ENCODE measurements at regions not wholly inside any gene's neighbourhood (a gene's known extent, or its start where the extent isn't known, plus 50 kb on each side); places are given as distances from the start of the nearest gene placed in this dataset.

DNA sequence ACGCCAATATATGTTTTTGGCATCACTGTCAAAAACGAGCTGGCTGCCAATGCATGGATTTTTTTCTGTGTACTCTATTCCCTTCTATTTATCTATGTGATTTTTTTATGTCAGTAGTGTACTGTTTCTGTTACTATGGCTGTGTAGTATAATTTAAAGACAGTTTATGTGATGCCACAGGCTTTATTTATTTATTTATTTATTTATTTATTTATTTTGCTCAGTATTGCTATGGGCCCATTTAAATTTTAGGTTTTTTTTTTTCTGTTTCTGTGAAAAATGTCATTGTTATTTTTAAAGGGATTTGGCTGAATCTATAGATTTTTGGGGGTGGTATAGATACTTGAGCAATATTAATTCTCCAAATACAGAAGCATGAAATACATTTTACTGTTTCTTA, 338.4 kb upstream of the POU3F4 start:
- Histone ChIP-seq H3K36me3 (no peaks in the 10 kb centered on the region), H3K27me3 (no peaks in the 10 kb centered on the region), H3K4me1 (no peaks in the 10 kb centered on the region), H3K4me3 (no peak overlapping the region), H3K9me3 (no peaks in the 10 kb centered on the region), H3K27ac (no peak overlapping the region)
- TF ChIP-seq, protein P1, sequence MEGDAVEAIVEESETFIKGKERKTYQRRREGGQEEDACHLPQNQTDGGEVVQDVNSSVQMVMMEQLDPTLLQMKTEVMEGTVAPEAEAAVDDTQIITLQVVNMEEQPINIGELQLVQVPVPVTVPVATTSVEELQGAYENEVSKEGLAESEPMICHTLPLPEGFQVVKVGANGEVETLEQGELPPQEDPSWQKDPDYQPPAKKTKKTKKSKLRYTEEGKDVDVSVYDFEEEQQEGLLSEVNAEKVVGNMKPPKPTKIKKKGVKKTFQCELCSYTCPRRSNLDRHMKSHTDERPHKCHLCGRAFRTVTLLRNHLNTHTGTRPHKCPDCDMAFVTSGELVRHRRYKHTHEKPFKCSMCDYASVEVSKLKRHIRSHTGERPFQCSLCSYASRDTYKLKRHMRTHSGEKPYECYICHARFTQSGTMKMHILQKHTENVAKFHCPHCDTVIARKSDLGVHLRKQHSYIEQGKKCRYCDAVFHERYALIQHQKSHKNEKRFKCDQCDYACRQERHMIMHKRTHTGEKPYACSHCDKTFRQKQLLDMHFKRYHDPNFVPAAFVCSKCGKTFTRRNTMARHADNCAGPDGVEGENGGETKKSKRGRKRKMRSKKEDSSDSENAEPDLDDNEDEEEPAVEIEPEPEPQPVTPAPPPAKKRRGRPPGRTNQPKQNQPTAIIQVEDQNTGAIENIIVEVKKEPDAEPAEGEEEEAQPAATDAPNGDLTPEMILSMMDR (IDR thresholded peaks at IDR 0.05), result no peak
- intact Hi-C loops (cut with DNase I), result no loop called here
- no peak for ATAC-seq
- DNase-seq, result no peak

DNA sequence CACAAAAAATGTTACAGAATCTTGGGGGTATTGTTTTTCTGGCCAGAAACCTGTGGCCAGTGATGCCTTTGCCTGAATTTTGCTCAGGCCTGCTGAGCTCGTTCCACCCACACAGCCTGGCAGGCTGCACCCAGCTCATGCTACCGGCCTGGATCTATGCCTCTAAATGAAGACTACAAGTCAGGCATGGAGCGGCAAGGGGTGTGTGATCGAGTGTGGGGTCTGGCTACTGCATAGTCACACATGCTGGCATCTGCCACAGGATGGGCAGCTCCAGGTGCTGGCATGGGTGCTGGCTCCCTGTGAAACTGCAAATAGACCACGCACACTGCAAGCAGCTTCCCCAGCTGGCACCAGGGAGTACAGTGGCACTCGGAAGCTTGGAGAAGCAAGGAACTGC, 323.1 kb upstream of the POU3F4 start:
- Histone ChIP-seq H3K36me3 (no peaks in the 10 kb centered on the region), H3K9me3 (no peaks in the 10 kb centered on the region), H3K27ac (no peak overlapping the region), H3K4me3 (no peak overlapping the region), H3K4me1 (no peaks in the 10 kb centered on the region), H3K27me3 (no peaks in the 10 kb centered on the region)
- intact Hi-C loops (cut with DNase I), result no loop called here
- ATAC-seq, result no peak
- TF ChIP-seq, protein P1 (IDR thresholded peaks at IDR 0.05), result no peak
- no peak for DNase-seq

DNA sequence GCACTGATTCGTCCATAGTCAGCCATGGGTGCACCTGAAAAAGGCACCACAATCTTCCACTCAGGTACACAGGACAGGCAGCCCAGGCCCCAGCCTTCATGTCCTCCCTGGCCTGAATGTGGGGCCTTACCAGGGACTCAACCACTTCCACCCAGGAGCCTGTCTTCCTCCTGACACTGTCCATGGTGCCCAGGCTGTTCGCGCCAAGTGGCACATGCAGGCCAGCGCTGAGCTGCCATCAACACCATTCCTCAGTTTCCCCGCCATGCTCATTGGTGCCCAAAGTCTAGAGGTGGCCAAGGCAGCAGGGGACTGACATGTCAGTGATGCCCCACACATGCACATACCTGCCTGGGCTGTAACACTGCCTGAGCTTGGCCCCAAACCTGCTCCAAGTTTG, 322.2 kb upstream of the POU3F4 start:
- TF ChIP-seq, protein P1 (IDR thresholded peaks at IDR 0.05), result no peak
- Histone ChIP-seq H3K36me3 (no peaks in the 10 kb centered on the region), H3K9me3 (no peaks in the 10 kb centered on the region), H3K27ac (no peak overlapping the region), H3K27me3 (no peaks in the 10 kb centered on the region), H3K4me1 (no peaks in the 10 kb centered on the region), H3K4me3 (no peak overlapping the region)
- DNase-seq, result no peak
- no peak for ATAC-seq
- intact Hi-C loops (cut with DNase I), result no loop called here

DNA sequence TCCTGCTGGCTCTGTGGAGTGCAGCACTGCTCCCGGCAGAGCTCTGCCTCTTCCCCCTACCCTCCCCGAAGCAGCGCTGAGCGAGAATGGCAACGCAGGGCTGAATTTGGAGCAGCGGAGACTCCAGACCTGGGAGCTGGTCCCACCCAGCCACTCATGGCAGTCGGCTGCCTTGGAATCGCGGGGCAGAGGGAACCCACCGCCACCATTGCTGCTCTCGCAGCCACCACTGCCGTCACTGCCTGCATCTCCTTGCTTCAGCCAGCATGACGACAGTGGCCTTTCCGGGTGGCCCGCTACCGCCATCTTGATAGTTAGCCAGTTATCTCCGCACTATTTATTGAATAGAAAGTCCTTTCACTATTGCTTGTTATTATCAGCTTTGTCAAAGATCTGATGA, 321.5 kb upstream of the POU3F4 start:
- Histone ChIP-seq H3K9me3 (no peaks in the 10 kb centered on the region), H3K27ac (no peak overlapping the region), H3K4me1 (no peaks in the 10 kb centered on the region), H3K27me3 (no peaks in the 10 kb centered on the region), H3K4me3 (no peak overlapping the region), H3K36me3 (no peaks in the 10 kb centered on the region)
- peak; percentile 40 for DNase-seq
- TF ChIP-seq, protein P1 (IDR thresholded peaks at IDR 0.05), result no peak
- intact Hi-C loops (cut with DNase I), result no loop called here
- ATAC-seq, result no peak
